BJ (cell line): ENCODE measurements at regions not wholly inside any gene's neighbourhood (a gene's known extent, or its start where the extent isn't known, plus 50 kb on each side); places are given as distances from the start of the nearest gene placed in this dataset.

ENCODE experiments used
- CTCF ChIA-PET: fragments of 350-600 bp; formaldehyde crosslinking; extraction: SDS; loops from one replicate; lab custom pipeline; 2021; ENCODE audit warnings: antibody characterized with exemption, inconsistent platforms; lab: Yijun Ruan, JAX
- POLR2A ChIA-PET: fragments of 300-600 bp; sonication (Branson Sonifier 250); formaldehyde crosslinking; extraction: SDS; loops from one replicate; lab custom pipeline; 2021; ENCODE audit warnings: antibody characterized with exemption; lab: Charles Lee
- DNase-seq: peaks from one replicate; pipeline ENCODE4 v3.0.0-alpha.2; 2011; ENCODE audit warnings: low read depth
- H3K27me3 ChIP-seq: 2 replicates; pipeline ENCODE4 v1.6.0; 2011; ENCODE audit warnings: low read length; ENCODE audit not compliant: control insufficient read depth, insufficient read depth
- H3K36me3 ChIP-seq: 2 replicates; pipeline ENCODE4 v1.5.1; 2011; ENCODE audit warnings: low read length; ENCODE audit not compliant: control insufficient read depth, insufficient read depth
- H3K4me3 ChIP-seq: 2 replicates; pipeline ENCODE4 v1.5.1; 2011; ENCODE audit warnings: low read depth, mild to moderate bottlenecking, control low read depth, low read length
- TF ChIP-seq, protein P1 (sequence below): IDR thresholded peaks from 2 replicates; pipeline ENCODE4 v1.5.1; 2011; ENCODE audit warnings: low read depth, mild to moderate bottlenecking, control low read depth, inconsistent platforms, low read length, moderate library complexity; ENCODE audit not compliant: insufficient read depth

DNA sequence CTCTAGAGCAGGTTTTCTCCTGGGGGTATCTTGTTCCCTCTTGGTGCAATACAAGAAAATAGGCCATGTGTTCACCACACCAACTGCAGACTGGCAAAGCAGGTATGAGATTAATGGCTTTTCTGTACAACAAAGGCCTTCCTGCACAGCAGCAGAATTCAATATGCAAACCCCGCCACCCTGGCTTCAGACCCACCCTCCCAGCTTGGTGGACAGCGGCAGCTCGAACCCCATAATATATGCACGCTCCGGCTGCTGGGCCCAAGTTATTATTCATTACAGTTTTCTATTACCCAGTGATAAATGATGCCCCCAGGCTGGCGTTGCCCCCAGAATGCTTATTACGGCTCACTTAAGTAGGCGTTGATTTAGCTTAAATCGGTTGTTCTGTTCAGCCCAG lies 144.2 kb downstream of the RRAGC start:
- no peak for DNase-seq
- ChIA-PET POLR2A (no interaction called here), CTCF (no interaction called here)
- TF ChIP-seq, protein P1, sequence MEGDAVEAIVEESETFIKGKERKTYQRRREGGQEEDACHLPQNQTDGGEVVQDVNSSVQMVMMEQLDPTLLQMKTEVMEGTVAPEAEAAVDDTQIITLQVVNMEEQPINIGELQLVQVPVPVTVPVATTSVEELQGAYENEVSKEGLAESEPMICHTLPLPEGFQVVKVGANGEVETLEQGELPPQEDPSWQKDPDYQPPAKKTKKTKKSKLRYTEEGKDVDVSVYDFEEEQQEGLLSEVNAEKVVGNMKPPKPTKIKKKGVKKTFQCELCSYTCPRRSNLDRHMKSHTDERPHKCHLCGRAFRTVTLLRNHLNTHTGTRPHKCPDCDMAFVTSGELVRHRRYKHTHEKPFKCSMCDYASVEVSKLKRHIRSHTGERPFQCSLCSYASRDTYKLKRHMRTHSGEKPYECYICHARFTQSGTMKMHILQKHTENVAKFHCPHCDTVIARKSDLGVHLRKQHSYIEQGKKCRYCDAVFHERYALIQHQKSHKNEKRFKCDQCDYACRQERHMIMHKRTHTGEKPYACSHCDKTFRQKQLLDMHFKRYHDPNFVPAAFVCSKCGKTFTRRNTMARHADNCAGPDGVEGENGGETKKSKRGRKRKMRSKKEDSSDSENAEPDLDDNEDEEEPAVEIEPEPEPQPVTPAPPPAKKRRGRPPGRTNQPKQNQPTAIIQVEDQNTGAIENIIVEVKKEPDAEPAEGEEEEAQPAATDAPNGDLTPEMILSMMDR: no peak
- no peak overlapping the region for H3K4me3 ChIP-seq
- H3K27me3 ChIP-seq: no peaks in the 10 kb centered on the region
- H3K36me3 ChIP-seq: no peaks in the 10 kb centered on the region

DNA sequence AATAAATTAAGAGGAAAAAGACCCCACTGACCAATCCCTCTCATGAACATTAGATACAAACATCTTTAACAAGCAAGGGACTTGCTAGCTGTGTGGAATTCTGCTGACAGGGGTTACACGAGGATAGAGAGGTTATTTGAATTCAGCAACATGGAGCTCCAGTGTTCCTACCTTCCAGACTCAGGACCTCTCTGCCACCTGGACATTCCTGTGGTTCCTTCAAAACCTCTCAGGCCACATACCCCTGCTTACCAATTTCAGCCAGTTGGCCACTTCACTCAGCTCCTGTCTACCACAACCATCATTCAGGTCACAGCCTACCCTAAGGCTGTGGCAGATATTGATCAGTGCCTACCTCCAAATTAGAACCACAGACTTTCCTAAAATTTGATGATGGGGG lies 147.5 kb downstream of the RRAGC start:
- ChIA-PET POLR2A (no interaction called here), CTCF (no interaction called here)
- no peak overlapping the region for H3K4me3 ChIP-seq
- TF ChIP-seq, protein P1: no peak
- H3K36me3 ChIP-seq: no peaks in the 10 kb centered on the region
- no peak for DNase-seq
- H3K27me3 ChIP-seq: no peaks in the 10 kb centered on the region

DNA sequence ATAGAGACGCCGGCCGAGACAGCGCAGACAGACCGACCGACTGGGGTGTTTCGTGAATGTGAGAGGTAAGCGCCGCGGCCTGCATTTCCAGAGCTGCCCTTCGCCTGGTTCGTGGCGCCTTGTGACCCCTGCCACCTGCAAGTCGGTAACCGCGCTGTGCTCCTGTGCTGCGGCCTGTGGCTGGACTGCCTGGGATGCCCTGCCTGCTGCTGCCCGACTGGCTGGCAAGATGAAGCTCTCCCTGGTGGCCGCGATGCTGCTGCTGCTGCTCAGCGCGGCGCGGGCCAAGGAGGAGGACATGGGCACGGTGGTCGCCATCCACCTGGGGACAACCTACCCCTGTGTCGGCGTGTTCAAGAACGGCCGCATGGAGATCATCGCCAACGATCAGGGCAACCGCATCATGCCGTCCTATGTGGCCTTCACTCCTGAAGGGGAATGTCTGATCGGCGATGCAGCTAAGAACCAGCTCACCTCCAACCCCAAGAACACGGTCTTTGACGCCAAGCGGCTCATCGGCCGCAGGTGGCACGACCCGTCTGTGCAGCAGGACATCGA lies 150.8 kb downstream of the RRAGC start:
- H3K4me3 ChIP-seq: no peak overlapping the region
- ChIA-PET CTCF (no interaction called here), POLR2A (no interaction called here)
- no peak for DNase-seq
- TF ChIP-seq, protein P1: no peak
- no peaks in the 10 kb centered on the region for H3K27me3 ChIP-seq
- H3K36me3 ChIP-seq: no peaks in the 10 kb centered on the region

DNA sequence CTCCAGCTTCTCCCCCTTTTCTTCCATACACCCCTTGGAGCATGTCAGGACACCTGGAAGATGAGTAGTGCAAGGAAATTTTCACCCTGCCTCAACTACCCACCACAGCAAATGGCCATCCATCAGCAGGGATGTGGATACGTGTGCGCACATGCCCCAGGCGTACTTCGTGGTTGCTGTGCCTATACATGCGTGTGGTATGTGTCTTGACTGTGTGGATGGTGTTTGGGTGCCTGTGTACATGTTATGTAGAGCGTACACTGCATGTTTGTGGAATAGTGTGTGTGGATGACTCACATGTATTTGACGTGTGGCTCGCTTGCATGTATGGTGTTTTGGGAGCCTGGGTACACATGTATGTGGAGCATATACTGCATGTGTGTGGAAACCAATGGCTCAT lies 158.5 kb downstream of the RRAGC start:
- ChIA-PET POLR2A (no interaction called here), CTCF (no interaction called here)
- no peak for DNase-seq
- TF ChIP-seq, protein P1: no peak
- Histone ChIP-seq H3K4me3 (no peak overlapping the region), H3K27me3 (no peaks in the 10 kb centered on the region), H3K36me3 (no peaks in the 10 kb centered on the region)

DNA sequence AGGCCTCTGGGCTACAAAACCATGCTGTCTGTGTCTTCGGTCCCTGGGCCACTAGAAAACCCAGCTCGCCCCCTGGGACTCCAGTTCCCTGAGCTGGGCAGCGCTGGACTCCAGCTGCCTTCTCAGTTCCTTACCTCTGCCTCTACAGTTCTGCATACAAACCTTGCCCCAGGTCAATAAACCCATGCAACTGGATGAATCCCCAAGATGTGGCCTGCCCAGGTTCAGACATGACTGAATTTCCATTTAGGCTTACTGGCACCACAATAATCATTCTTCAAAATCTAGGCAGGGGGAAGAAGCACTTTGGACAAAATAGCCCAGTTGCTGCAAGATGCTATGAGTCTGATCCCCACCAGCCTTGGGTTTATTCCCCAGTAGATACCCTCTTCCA lies 159.5 kb downstream of the RRAGC start:
- no peaks in the 10 kb centered on the region for H3K27me3 ChIP-seq
- no peak for DNase-seq
- ChIA-PET CTCF (no interaction called here), POLR2A (no interaction called here)
- no peak overlapping the region for H3K4me3 ChIP-seq
- TF ChIP-seq, protein P1: no peak
- no peaks in the 10 kb centered on the region for H3K36me3 ChIP-seq
